ENCODE measurements at regions not wholly inside any gene's neighbourhood (a gene's known extent, or its start where the extent isn't known, plus 50 kb on each side); places are given as distances from the start of the nearest gene placed in this dataset.

GRCh38 chr10:33676606-33677339 lies 342.3 kb upstream of the NRP1 start:
- H2AFZ ChIP-seq (ENCODE audit: low read length), result no peak overlapping the region
- no peak overlapping the region for H3K4me2 ChIP-seq (ENCODE audit: low read depth, low read length, poor library complexity, severe bottlenecking)
- H3K79me2 ChIP-seq (ENCODE audit: insufficient read depth, low read length), result no peaks in the 10 kb centered on the region
- no peaks in the 10 kb centered on the region for H3F3A ChIP-seq (ENCODE audit: low read depth)
- TF ChIP-seq CTCF (conservative IDR thresholded peaks at IDR 0.05; ENCODE audit: low read length) (no peak), EZH2phosphoT487 (IDR thresholded peaks at IDR 0.05; ENCODE audit: borderline replicate concordance) (no peak)
- H3K9ac ChIP-seq (ENCODE audit: low read depth, low read length, poor library complexity, severe bottlenecking), result no peak overlapping the region
- no peaks in the 10 kb centered on the region for H3K27me3 ChIP-seq (ENCODE audit: insufficient read depth, low read length, poor library complexity, severe bottlenecking)
- H3K9me3 ChIP-seq (ENCODE audit: insufficient read depth, low read depth, low read length), result no peaks in the 10 kb centered on the region
- no peaks in the 10 kb centered on the region for H3K9me2 ChIP-seq (replicated peaks; ENCODE audit: low read depth, low read length)
- H3K4me3 ChIP-seq (ENCODE audit: low read length, poor library complexity, severe bottlenecking), result no peak overlapping the region
- H3K36me3 ChIP-seq (ENCODE audit: insufficient read depth, low read length), result no peaks in the 10 kb centered on the region
- H4K20me1 ChIP-seq (ENCODE audit: insufficient read depth, low read length, poor library complexity, severe bottlenecking), result no peaks in the 10 kb centered on the region
- H3K4me1 ChIP-seq (ENCODE audit: insufficient read depth, low read length, poor library complexity, severe bottlenecking), result no peaks in the 10 kb centered on the region

- H2AFZ ChIP-seq (ENCODE audit: low read length), result no peak overlapping the region
- no peaks in the 10 kb centered on the region for H3K79me2 ChIP-seq (ENCODE audit: insufficient read depth, low read length)
- no peak overlapping the region for H3K4me3 ChIP-seq (ENCODE audit: low read length, poor library complexity, severe bottlenecking)
- no peak overlapping the region for H3K9ac ChIP-seq (ENCODE audit: low read depth, low read length, poor library complexity, severe bottlenecking)
- H3F3A ChIP-seq (ENCODE audit: low read depth), result no peaks in the 10 kb centered on the region
- TF ChIP-seq CTCF (conservative IDR thresholded peaks at IDR 0.05; ENCODE audit: low read length), result no peak
- no peaks in the 10 kb centered on the region for H3K9me3 ChIP-seq (ENCODE audit: insufficient read depth, low read depth, low read length)
- no peaks in the 10 kb centered on the region for H3K9me2 ChIP-seq (replicated peaks; ENCODE audit: low read depth, low read length)
- H3K4me2 ChIP-seq (ENCODE audit: low read depth, low read length, poor library complexity, severe bottlenecking), result no peak overlapping the region
- H4K20me1 ChIP-seq (ENCODE audit: insufficient read depth, low read length, poor library complexity, severe bottlenecking), result no peaks in the 10 kb centered on the region
- no peaks in the 10 kb centered on the region for H3K4me1 ChIP-seq (ENCODE audit: insufficient read depth, low read length, poor library complexity, severe bottlenecking)
- no peaks in the 10 kb centered on the region for H3K36me3 ChIP-seq (ENCODE audit: insufficient read depth, low read length)
- no peaks in the 10 kb centered on the region for H3K27me3 ChIP-seq (ENCODE audit: insufficient read depth, low read length, poor library complexity, severe bottlenecking)
Measured at GRCh38 chr10:33674986-33675599, 340.6 kb upstream of the NRP1 start.

DNA sequence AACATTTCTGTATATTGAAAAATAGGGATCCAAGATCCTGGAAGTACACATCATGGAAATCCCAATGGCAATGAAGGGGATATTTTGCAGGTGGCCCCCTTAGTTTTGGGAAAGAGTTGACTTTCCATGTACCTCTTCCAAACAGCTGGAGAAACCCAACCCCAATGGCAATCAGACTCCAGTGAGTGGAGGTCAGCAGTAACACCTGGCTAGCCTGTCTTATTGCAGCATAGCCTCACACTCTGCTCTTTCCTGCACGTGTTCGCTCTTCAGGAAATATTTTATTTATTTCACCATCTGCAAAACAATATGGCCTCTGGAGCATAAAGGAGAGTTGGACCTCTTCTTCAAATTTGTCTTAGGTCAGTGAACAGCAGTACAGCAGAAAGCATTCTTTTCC lies 340.0 kb upstream of the NRP1 start:
- Histone ChIP-seq H4K20me1 (ENCODE audit: insufficient read depth, low read length, poor library complexity, severe bottlenecking) (no peaks in the 10 kb centered on the region), H3K9ac (ENCODE audit: low read depth, low read length, poor library complexity, severe bottlenecking) (no peak overlapping the region), H3K4me1 (ENCODE audit: insufficient read depth, low read length, poor library complexity, severe bottlenecking) (no peaks in the 10 kb centered on the region), H3K4me2 (ENCODE audit: low read depth, low read length, poor library complexity, severe bottlenecking) (no peak overlapping the region), H3K4me3 (ENCODE audit: low read length, poor library complexity, severe bottlenecking) (no peak overlapping the region), H3K9me3 (ENCODE audit: insufficient read depth, low read depth, low read length) (no peaks in the 10 kb centered on the region), H2AFZ (ENCODE audit: low read length) (no peak overlapping the region), H3K9me2 (replicated peaks; ENCODE audit: low read depth, low read length) (no peaks in the 10 kb centered on the region), H3K36me3 (ENCODE audit: insufficient read depth, low read length) (no peaks in the 10 kb centered on the region), H3K79me2 (ENCODE audit: insufficient read depth, low read length) (no peaks in the 10 kb centered on the region), H3K27me3 (ENCODE audit: insufficient read depth, low read length, poor library complexity, severe bottlenecking) (no peaks in the 10 kb centered on the region), H3F3A (ENCODE audit: low read depth) (no peaks in the 10 kb centered on the region)
- TF ChIP-seq CTCF (conservative IDR thresholded peaks at IDR 0.05; ENCODE audit: low read length) (no peak), EZH2phosphoT487 (IDR thresholded peaks at IDR 0.05; ENCODE audit: borderline replicate concordance) (no peak)
